OCI-LY3 (cell line): ENCODE measurements at regions not wholly inside any gene's neighbourhood (a gene's known extent, or its start where the extent isn't known, plus 50 kb on each side); places are given as distances from the start of the nearest gene placed in this dataset.
A peak's percentile ranks its signal among the peaks of the same experiment; 100 is the strongest.

ENCODE experiments used
- H2AFZ ChIP-seq: fragments of 200-600, 300-600 bp; shearing (Covaris generic); 2 replicates; pipeline ENCODE4 v1.6.0; 2014; ENCODE audit warnings: antibody characterized with exemption, low read depth, low read length
- H3K27ac ChIP-seq: fragments of 200-600, 300-600 bp; sonication (generic); 2 replicates; pipeline ENCODE4 v1.5.1; 2014; ENCODE audit warnings: mild to moderate bottlenecking, low read length, moderate library complexity, mixed read lengths
- H3K27me3 ChIP-seq: fragments of 200-600, 300-600 bp; sonication (generic); 2 replicates; pipeline ENCODE4 v1.6.1; 2014; ENCODE audit warnings: low read depth, low read length, mixed read lengths
- H3K36me3 ChIP-seq: fragments of 200-600, 300-600 bp; sonication (generic); replicated peaks from 2 replicates; pipeline ENCODE3; 2014; ENCODE audit warnings: low read depth, low read length, mixed read lengths
- H3K4me1 ChIP-seq: fragments of 300-600, 200-600 bp; sonication (generic); 2 replicates; pipeline ENCODE4 v1.6.1; 2014; ENCODE audit warnings: low read length, mixed read lengths
- H3K4me2 ChIP-seq: fragments of 200-600, 300-600 bp; sonication (generic); 2 replicates; pipeline ENCODE4 v1.6.1; 2014; ENCODE audit warnings: low read length, mixed read lengths
- H3K4me3 ChIP-seq: fragments of 300-600, 200-600 bp; sonication (generic); 2 replicates; pipeline ENCODE4 v1.5.1; 2014; ENCODE audit warnings: antibody characterized with exemption, mild to moderate bottlenecking, low read length, moderate library complexity
- H3K79me2 ChIP-seq: fragments of 300-600, 200-600 bp; shearing (Covaris generic); 2 replicates; pipeline ENCODE4 v1.6.1; 2014; ENCODE audit warnings: mild to moderate bottlenecking, low read length, mixed read lengths
- H3K9ac ChIP-seq: fragments of 300-600, 200-600 bp; shearing (Covaris generic); 2 replicates; pipeline ENCODE4 v1.6.0; 2014; ENCODE audit warnings: mild to moderate bottlenecking, low read length, moderate library complexity
- H3K9me3 ChIP-seq: fragments of 200-600, 300-600 bp; shearing (Covaris generic); 2 replicates; pipeline ENCODE4 v1.6.1; 2014; ENCODE audit warnings: low read length, mixed read lengths; ENCODE audit not compliant: insufficient read depth
- H4K20me1 ChIP-seq: fragments of 200-600, 300-600 bp; sonication (generic); 2 replicates; pipeline ENCODE4 v1.6.1; 2016; ENCODE audit warnings: low read length, mixed read lengths; ENCODE audit not compliant: insufficient read depth
- EZH2phosphoT487 ChIP-seq: fragments of 200-600 bp; shearing (Covaris generic); IDR thresholded peaks from 2 replicates; pipeline ENCODE4 v1.6.1; 2018; ENCODE audit warnings: antibody characterized with exemption, mixed run types, low read depth
- TF ChIP-seq, protein P1 (sequence below): fragments of 200-600, 300-600 bp; sonication (generic); IDR thresholded peaks from 2 replicates; pipeline ENCODE4 v1.5.1; 2014; ENCODE audit warnings: antibody characterized with exemption, low read length, low read depth

DNA sequence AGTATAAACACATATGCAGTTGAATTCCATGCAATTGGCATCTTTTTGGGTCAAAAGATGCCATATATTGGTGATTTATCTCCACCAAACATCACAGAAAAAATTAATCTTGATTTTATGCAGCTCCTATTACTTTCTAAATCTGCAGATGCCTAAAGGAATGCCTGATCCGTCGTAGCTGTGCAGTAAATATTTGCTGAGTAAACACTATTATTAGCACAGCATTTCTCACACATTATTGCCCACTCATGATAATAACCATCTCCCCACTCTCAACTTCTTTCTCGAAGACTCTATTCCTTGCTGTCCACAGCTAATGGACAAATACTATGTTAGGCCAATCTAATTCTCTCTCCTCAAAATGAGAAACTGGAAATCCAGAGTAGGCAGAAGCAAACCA is 625.2 kb downstream of the ZIC1 start:
- Histone ChIP-seq H3K79me2 (no peaks in the 10 kb centered on the region), H3K4me2 (no peak overlapping the region), H3K9ac (no peak overlapping the region), H3K27me3 (no peaks in the 10 kb centered on the region), H3K4me3 (no peak overlapping the region), H3K4me1 (peaks cover 7% of the 10 kb centered on the region), H3K9me3 (no peaks in the 10 kb centered on the region), H2AFZ (no peak overlapping the region), H3K36me3 (no peaks in the 10 kb centered on the region), H4K20me1 (no peaks in the 10 kb centered on the region), H3K27ac (no peak overlapping the region)
- TF ChIP-seq EZH2phosphoT487: no peak
- TF ChIP-seq, protein P1, sequence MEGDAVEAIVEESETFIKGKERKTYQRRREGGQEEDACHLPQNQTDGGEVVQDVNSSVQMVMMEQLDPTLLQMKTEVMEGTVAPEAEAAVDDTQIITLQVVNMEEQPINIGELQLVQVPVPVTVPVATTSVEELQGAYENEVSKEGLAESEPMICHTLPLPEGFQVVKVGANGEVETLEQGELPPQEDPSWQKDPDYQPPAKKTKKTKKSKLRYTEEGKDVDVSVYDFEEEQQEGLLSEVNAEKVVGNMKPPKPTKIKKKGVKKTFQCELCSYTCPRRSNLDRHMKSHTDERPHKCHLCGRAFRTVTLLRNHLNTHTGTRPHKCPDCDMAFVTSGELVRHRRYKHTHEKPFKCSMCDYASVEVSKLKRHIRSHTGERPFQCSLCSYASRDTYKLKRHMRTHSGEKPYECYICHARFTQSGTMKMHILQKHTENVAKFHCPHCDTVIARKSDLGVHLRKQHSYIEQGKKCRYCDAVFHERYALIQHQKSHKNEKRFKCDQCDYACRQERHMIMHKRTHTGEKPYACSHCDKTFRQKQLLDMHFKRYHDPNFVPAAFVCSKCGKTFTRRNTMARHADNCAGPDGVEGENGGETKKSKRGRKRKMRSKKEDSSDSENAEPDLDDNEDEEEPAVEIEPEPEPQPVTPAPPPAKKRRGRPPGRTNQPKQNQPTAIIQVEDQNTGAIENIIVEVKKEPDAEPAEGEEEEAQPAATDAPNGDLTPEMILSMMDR: no peak

DNA sequence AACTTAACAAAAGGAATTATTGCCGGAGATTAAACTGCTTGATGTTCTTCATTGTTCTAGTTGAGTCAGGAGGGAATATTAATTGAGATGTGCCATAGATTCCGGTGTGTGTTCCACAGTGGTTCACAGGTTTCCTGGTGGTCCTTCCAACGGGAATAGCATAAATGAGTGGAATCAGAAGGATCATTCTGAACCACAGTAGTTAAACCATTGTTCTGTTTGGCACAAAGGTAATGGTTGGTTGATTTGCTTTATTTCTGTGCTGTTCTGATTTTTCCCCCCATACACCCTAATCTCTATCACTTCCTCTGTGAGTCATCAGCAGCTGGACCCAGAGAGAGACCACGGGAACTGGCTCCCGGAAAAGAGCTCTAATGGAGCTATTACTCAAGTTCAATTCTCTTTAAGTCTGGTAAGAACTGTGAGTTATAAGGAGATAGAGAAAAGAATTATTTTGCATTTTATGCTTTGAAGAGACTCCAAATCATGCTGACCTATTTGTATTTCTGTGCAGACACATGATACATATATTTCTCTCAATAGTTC is 627.2 kb downstream of the ZIC1 start:
- H3K27me3 ChIP-seq: no peaks in the 10 kb centered on the region
- no peak overlapping the region for H3K4me3 ChIP-seq
- no peaks in the 10 kb centered on the region for H3K9me3 ChIP-seq
- peak overlapping the region; percentile 15; the same call in 1 of the 2 replicates for H3K4me2 ChIP-seq
- TF ChIP-seq, protein P1: no peak
- no peak for TF ChIP-seq EZH2phosphoT487
- no peaks in the 10 kb centered on the region for H3K36me3 ChIP-seq
- H3K9ac ChIP-seq: no peak overlapping the region
- H2AFZ ChIP-seq: no peak overlapping the region
- peaks cover 7% of the 10 kb centered on the region for H3K4me1 ChIP-seq
- no peaks in the 10 kb centered on the region for H3K79me2 ChIP-seq
- no peak overlapping the region for H3K27ac ChIP-seq
- no peaks in the 10 kb centered on the region for H4K20me1 ChIP-seq

DNA sequence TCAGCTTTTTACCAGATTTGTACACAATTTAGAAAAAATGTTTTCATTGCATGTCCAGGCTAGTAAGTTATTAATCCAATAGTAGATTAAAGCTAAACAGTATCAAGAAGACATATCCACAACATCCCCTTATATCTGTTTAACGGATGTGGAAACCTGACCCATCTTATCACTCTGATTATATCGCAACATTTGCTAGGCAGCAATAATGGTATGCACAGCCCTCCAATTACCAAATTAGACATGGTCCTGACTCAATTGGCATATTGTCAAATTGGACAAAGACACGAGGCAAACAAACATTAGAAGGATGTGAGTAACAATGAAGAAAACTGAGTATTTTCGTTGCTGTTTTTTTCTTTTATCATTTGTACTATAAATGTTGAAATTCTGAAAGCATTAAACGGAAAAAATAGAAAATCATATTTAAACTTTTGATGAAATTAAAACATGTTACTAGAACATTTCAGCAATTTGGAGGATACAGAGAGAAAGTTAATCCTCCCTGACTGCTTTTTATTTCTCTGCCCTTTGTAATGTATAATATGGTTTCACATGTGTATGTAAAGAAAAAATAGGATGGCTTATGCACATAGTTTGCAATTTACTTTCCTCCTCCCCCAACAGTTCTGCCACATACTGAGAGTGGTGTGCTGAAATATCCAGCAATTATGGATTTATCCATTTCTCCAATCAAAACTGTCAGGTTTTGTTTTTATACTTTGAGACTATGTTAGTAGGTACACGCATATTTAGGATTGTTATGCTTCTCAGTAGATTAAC is 633.7 kb downstream of the ZIC1 start:
- H4K20me1 ChIP-seq: no peaks in the 10 kb centered on the region

DNA sequence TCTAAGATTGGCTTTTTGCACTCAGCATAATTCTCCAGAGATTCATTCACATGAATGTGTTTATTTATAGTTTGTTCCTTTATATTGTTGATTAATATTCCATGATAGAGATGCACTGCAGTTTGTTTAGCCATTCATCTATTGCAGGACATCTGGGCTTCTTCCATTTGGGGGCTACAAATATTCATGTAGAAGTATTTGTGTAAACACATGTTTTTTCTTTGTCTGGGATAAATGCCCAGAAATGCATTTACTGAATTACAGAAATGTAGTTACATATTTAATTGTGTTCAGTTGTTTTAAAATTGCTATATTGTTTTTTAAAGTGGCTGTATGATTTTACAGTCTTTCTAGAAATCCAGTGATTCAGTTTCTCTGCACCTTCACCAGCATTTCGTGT is 635.0 kb downstream of the ZIC1 start:
- Histone ChIP-seq H3K27ac (no peak overlapping the region), H3K4me2 (no peak overlapping the region), H3K27me3 (no peaks in the 10 kb centered on the region), H4K20me1 (no peaks in the 10 kb centered on the region), H3K79me2 (no peaks in the 10 kb centered on the region), H2AFZ (no peak overlapping the region), H3K4me3 (no peak overlapping the region), H3K9ac (no peak overlapping the region), H3K36me3 (no peaks in the 10 kb centered on the region), H3K4me1 (peaks cover 7% of the 10 kb centered on the region; the same call in 1 of the 2 replicates), H3K9me3 (no peaks in the 10 kb centered on the region)
- no peak for TF ChIP-seq EZH2phosphoT487
- TF ChIP-seq, protein P1: no peak

More for the DNA sequence above, 633.7 kb downstream of the ZIC1 start:
- Histone ChIP-seq H3K36me3 (no peaks in the 10 kb centered on the region), H3K9ac (no peak overlapping the region), H3K27ac (no peak overlapping the region), H2AFZ (no peak overlapping the region), H3K4me2 (no peak overlapping the region), H3K4me3 (no peak overlapping the region), H3K4me1 (peaks cover 7% of the 10 kb centered on the region; the same call in 1 of the 2 replicates), H3K9me3 (no peaks in the 10 kb centered on the region), H3K27me3 (no peaks in the 10 kb centered on the region), H3K79me2 (no peaks in the 10 kb centered on the region)
- TF ChIP-seq, protein P1: no peak
- TF ChIP-seq EZH2phosphoT487: no peak
